ENCODE measurements at regions not wholly inside any gene's neighbourhood (a gene's known extent, or its start where the extent isn't known, plus 50 kb on each side); places are given as distances from the start of the nearest gene placed in this dataset.

DNA sequence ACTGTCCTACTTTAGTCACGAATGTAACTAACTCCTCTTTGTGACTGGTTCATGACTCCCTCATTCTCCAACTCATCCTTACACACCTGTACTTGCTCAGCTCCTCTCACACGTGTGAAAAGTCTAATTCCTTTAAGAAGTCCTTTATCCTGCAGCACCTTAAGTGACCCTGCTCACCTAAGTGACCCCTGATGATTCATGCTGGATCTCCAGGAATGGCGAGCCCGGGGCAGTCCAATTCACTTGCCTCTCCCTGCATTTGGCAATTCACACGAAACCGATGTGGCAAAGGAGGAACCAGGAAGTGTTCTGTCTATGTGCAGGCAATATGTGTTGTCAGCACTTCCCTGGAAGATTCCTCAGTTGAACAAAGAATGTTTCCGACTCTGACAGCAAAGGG, 189.8 kb upstream of the NABP1 start:
- H3K27ac ChIP-seq (ENCODE audit: insufficient read depth, low read depth, low read length) = no peak overlapping the region
- no peaks in the 10 kb centered on the region for H3K36me3 ChIP-seq (ENCODE audit: control insufficient read depth in 2 of 2, extremely low read depth in 1 of 2, insufficient read depth in 2 of 2, low read length in 2 of 2)
- dilution Hi-C loops (cut with MboI; ENCODE audit: extremely low pct_ligation_motif_present, low sequenced_read_pairs) = no loop called here
- intact Hi-C loops (cut with micrococcal nuclease) = no loop called here
- H3K79me2 ChIP-seq (ENCODE audit: control insufficient read depth, insufficient read depth, low read length) = no peaks in the 10 kb centered on the region
- H3K27me3 ChIP-seq (ENCODE audit: control insufficient read depth in 2 of 2, insufficient read depth in 2 of 2, low read length in 2 of 2) = peaks cover 0 to 7% of the 10 kb centered on the region in 2 experiments
- FAIRE-seq = no peak
- H3K4me1 ChIP-seq (ENCODE audit: control insufficient read depth, extremely low read depth, insufficient read depth, low read length) = no peaks in the 10 kb centered on the region
- no peak overlapping the region for H3K4me3 ChIP-seq (replicated peaks in 1 of 3; ENCODE audit: insufficient read depth in 1 of 3, low read depth in 1 of 3, low read length in 3 of 3)
- H4K20me1 ChIP-seq (replicated peaks; ENCODE audit: control insufficient read depth, extremely low read depth, insufficient read depth, low read length) = no peaks in the 10 kb centered on the region
- ChIA-PET CTCF (interaction anchor here (1.0 to 1.6 kb wide), 2 partner anchors 9 to 323 kb away, joined by 3 to 4 read pairs; no protein-coding TSS in a partner anchor), POLR2A (no interaction called here)
- H3K4me2 ChIP-seq (ENCODE audit: insufficient read depth, low read length) = no peak overlapping the region
- TF ChIP-seq, protein P1, sequence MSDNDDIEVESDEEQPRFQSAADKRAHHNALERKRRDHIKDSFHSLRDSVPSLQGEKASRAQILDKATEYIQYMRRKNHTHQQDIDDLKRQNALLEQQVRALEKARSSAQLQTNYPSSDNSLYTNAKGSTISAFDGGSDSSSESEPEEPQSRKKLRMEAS (IDR thresholded peaks at IDR 0.05; ENCODE audit: insufficient read depth, insufficient read length) = no peak
- no peak for TF ChIP-seq MYC (IDR thresholded peaks at IDR 0.05; ENCODE audit: low read depth, low read length)
- TF ChIP-seq POLR2AphosphoS5 (IDR thresholded peaks at IDR 0.05; ENCODE audit: insufficient read depth, low read depth, low read length) = no peak
- TF ChIP-seq FOS (IDR thresholded peaks at IDR 0.05; ENCODE audit: borderline replicate concordance, insufficient read depth, low read length) = no peak
- TF ChIP-seq GATA2 (IDR thresholded peaks at IDR 0.05; ENCODE audit: insufficient read depth, insufficient read length, low read depth, low read length) = no peak
- TF ChIP-seq JUN (IDR thresholded peaks at IDR 0.05; ENCODE audit: borderline replicate concordance, insufficient read depth, insufficient read length, low read depth) = no peak
- TF ChIP-seq, protein P2, sequence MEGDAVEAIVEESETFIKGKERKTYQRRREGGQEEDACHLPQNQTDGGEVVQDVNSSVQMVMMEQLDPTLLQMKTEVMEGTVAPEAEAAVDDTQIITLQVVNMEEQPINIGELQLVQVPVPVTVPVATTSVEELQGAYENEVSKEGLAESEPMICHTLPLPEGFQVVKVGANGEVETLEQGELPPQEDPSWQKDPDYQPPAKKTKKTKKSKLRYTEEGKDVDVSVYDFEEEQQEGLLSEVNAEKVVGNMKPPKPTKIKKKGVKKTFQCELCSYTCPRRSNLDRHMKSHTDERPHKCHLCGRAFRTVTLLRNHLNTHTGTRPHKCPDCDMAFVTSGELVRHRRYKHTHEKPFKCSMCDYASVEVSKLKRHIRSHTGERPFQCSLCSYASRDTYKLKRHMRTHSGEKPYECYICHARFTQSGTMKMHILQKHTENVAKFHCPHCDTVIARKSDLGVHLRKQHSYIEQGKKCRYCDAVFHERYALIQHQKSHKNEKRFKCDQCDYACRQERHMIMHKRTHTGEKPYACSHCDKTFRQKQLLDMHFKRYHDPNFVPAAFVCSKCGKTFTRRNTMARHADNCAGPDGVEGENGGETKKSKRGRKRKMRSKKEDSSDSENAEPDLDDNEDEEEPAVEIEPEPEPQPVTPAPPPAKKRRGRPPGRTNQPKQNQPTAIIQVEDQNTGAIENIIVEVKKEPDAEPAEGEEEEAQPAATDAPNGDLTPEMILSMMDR (IDR thresholded peaks at IDR 0.05; ENCODE audit: extremely low read depth in 1 of 2, insufficient read depth in 1 of 2, low read depth in 1 of 2, low read length in 2 of 2) = no peak
- no peak for TF ChIP-seq POLR2A (IDR thresholded peaks at IDR 0.05; ENCODE audit: low read depth, low read length)
- TF ChIP-seq EZH2 (IDR thresholded peaks at IDR 0.05; ENCODE audit: borderline replicate concordance, low read depth, low read length, severe bottlenecking) = no peak
- DNase-seq (ENCODE audit: low read depth, low spot score) = no peak
- no peak overlapping the region for H2AFZ ChIP-seq (ENCODE audit: low read depth, low read length)
- no peaks in the 10 kb centered on the region for H3K9me3 ChIP-seq (replicated peaks; ENCODE audit: control insufficient read depth, insufficient read depth, low read length)
- H3K9me1 ChIP-seq (replicated peaks; ENCODE audit: control insufficient read depth, extremely low read depth, insufficient read depth, low read length) = no peaks in the 10 kb centered on the region
- no TSS peak for BruUV-seq (replicated peaks)
- no peak overlapping the region for H3K9ac ChIP-seq (replicated peaks; ENCODE audit: extremely low read depth, insufficient read depth, low read length)

Measured in endothelial cell of umbilical vein (primary cell).